ENCODE measurements at regions not wholly inside any gene's neighbourhood (a gene's known extent, or its start where the extent isn't known, plus 50 kb on each side); places are given as distances from the start of the nearest gene placed in this dataset.

DNA sequence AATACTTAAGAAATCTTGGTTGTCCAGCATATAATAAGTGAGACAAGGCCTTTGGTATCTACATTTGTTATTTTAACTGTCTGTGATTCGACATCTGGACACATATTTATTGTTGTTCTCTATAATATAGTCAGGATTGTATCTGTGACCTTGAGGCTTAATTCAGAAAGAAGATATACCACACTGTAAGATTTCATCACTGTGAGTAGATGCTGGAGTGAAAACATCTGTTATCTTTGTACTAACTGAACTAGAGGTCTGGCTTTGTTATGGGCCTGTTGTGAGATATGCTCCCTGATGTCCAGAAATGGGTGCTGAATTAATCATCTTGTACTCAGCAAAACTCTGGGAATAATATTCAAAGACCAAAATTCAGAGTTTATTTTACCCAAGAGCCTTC lies 148.5 kb downstream of the ISOC1 start:
- TF ChIP-seq, protein P1, sequence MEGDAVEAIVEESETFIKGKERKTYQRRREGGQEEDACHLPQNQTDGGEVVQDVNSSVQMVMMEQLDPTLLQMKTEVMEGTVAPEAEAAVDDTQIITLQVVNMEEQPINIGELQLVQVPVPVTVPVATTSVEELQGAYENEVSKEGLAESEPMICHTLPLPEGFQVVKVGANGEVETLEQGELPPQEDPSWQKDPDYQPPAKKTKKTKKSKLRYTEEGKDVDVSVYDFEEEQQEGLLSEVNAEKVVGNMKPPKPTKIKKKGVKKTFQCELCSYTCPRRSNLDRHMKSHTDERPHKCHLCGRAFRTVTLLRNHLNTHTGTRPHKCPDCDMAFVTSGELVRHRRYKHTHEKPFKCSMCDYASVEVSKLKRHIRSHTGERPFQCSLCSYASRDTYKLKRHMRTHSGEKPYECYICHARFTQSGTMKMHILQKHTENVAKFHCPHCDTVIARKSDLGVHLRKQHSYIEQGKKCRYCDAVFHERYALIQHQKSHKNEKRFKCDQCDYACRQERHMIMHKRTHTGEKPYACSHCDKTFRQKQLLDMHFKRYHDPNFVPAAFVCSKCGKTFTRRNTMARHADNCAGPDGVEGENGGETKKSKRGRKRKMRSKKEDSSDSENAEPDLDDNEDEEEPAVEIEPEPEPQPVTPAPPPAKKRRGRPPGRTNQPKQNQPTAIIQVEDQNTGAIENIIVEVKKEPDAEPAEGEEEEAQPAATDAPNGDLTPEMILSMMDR (IDR thresholded peaks at IDR 0.05) = no peak
- TF ChIP-seq POLR2AphosphoS5 (IDR thresholded peaks at IDR 0.05; ENCODE audit: insufficient read depth in 1 of 2, low read depth in 1 of 2) = no peak

Measured in vagina (tissue), 2 donors.